Mesendoderm (in vitro differentiated cells): ENCODE measurements at regions not wholly inside any gene's neighbourhood (a gene's known extent, or its start where the extent isn't known, plus 50 kb on each side); places are given as distances from the start of the nearest gene placed in this dataset.

ENCODE experiments used
- DNase-seq: peaks from one replicate; pipeline ENCODE4 v3.0.0; 2013
- H2AK5ac ChIP-seq: 2 replicates; pipeline ENCODE4 v1.6.1; 2013; ENCODE audit warnings: low read length, inconsistent platforms
- H2BK120ac ChIP-seq: 2 replicates; pipeline ENCODE4 v1.6.1; 2013; ENCODE audit warnings: low read depth, mild to moderate bottlenecking, low read length, moderate library complexity, mixed read lengths
- H2BK15ac ChIP-seq: replicated peaks from 2 replicates; pipeline ENCODE4 v1.6.1; 2013; ENCODE audit warnings: low read depth, mild to moderate bottlenecking, moderate library complexity
- H2BK5ac ChIP-seq: 2 replicates; pipeline ENCODE4 v1.6.1; 2013; ENCODE audit warnings: low read length, inconsistent platforms
- H3K18ac ChIP-seq: 2 replicates; pipeline ENCODE4 v1.6.1; 2013; ENCODE audit warnings: mild to moderate bottlenecking, low read length, mixed read lengths
- H3K23ac ChIP-seq: one replicate; pipeline ENCODE4 v1.6.1; 2013; ENCODE audit warnings: low read length
- H3K27ac ChIP-seq: 2 replicates; pipeline ENCODE4 v1.5.1; 2013; ENCODE audit warnings: low read depth, mild to moderate bottlenecking, inconsistent platforms, low read length, moderate library complexity
- H3K27me3 ChIP-seq: 2 replicates; pipeline ENCODE4 v1.6.1; 2013; ENCODE audit warnings: low read length, control low read depth, mild to moderate bottlenecking, inconsistent platforms; ENCODE audit not compliant: insufficient read depth, poor library complexity
- H3K36me3 ChIP-seq: 2 replicates; pipeline ENCODE4 v1.6.1; 2013; ENCODE audit warnings: low read length, inconsistent platforms; ENCODE audit not compliant: control insufficient read depth, insufficient read depth
- H3K4ac ChIP-seq: one replicate; pipeline ENCODE4 v1.6.1; 2013; ENCODE audit warnings: low read depth, mild to moderate bottlenecking, low read length, moderate library complexity
- H3K4me1 ChIP-seq: 2 replicates; pipeline ENCODE4 v1.6.1; 2013; ENCODE audit warnings: low read depth, low read length, inconsistent platforms; ENCODE audit not compliant: control insufficient read depth
- H3K4me2 ChIP-seq: 2 replicates; pipeline ENCODE4 v1.6.1; 2013; ENCODE audit warnings: low read length
- H3K4me3 ChIP-seq: 2 replicates; pipeline ENCODE4 v1.5.1; 2013; ENCODE audit warnings: mild to moderate bottlenecking, low read length
- H3K56ac ChIP-seq: one replicate; pipeline ENCODE4 v1.6.1; 2013; ENCODE audit warnings: low read length
- H3K79me1 ChIP-seq: 2 replicates; pipeline ENCODE4 v1.6.1; 2013; ENCODE audit warnings: low read length, inconsistent platforms
- H3K79me2 ChIP-seq: 2 replicates; pipeline ENCODE4 v1.6.1; 2013; ENCODE audit warnings: mild to moderate bottlenecking, low read length; ENCODE audit not compliant: control insufficient read depth, insufficient read depth
- H3K9ac ChIP-seq: 2 replicates; pipeline ENCODE4 v1.6.1; 2013; ENCODE audit warnings: low read length, inconsistent platforms
- H4K5ac ChIP-seq: one replicate; pipeline ENCODE4 v1.6.1; 2013; ENCODE audit warnings: low read length
- H4K8ac ChIP-seq: one replicate; pipeline ENCODE4 v1.6.1; 2013; ENCODE audit warnings: low read depth, mild to moderate bottlenecking, control low read depth, low read length, moderate library complexity
- WGBS: extraction: QIAGEN DNeasy Blood & Tissue Kit; methylation state at CpG from one replicate; pipeline ENCODE4 v1.1.7; 2013; ENCODE audit warnings: low lambda C conversion rate, missing lambda C conversion rate; ENCODE audit not compliant: insufficient coverage; ENCODE audit errors: extremely low coverage; 5-methylcytosine and 5-hydroxymethylcytosine counted together

DNA sequence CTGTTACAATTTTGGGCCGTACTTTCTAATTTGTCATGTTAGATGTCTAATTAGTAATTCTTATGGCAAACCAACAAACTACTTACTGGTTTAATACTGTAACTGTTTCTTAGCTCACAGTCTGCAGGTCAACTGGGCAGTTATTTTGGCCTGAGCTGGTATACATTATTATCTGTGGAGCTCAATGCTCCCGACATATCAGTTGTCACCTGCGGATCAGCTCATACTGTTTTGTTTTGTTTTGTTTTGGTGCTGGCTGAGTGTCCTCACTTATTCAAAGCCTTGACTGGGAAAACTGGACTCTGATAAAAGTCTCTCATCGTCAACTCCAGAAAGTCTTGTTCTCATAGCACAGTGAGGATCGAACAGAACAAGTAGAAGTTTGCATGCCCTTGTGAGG, 1060.6 kb upstream of the CDH8 start:
- WGBS: no CpG with 5 or more reads among the region's 5 CpGs
- H4K5ac ChIP-seq: no peak overlapping the region
- H2BK15ac ChIP-seq: no peak overlapping the region
- no peak overlapping the region for H3K56ac ChIP-seq
- H3K23ac ChIP-seq: no peak overlapping the region
- H4K8ac ChIP-seq: no peak overlapping the region
- H2AK5ac ChIP-seq: no peak overlapping the region
- H3K4me1 ChIP-seq: no peaks in the 10 kb centered on the region
- no peaks in the 10 kb centered on the region for H3K36me3 ChIP-seq
- no peak overlapping the region for H3K18ac ChIP-seq
- no peak overlapping the region for H3K4me2 ChIP-seq
- no peaks in the 10 kb centered on the region for H3K27me3 ChIP-seq
- H3K79me2 ChIP-seq: no peaks in the 10 kb centered on the region
- H3K27ac ChIP-seq: no peak overlapping the region
- H2BK120ac ChIP-seq: no peak overlapping the region
- H3K79me1 ChIP-seq: no peaks in the 10 kb centered on the region
- no peak overlapping the region for H3K4ac ChIP-seq
- no peak overlapping the region for H3K4me3 ChIP-seq
- no peak for DNase-seq
- no peak overlapping the region for H2BK5ac ChIP-seq
- H3K9ac ChIP-seq: no peak overlapping the region

DNA sequence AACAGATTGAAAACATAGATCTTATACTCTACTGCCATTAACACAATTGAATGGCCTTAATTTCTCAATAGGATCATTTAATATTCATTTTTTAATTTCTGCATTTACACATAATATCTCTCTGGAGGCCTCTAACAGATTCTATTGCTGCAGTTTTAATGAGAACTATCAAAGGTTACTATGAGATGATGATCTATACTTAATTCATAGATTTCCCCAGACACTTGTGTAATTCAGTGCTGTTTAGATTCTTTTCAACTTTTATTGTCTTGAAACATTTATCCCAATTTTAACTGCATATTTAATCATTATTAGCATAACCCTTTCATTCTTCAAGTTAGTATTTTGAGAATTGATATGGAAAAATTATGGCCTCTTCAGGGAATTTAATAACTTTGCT, 1056.5 kb upstream of the CDH8 start:
- Histone ChIP-seq H4K8ac (no peak overlapping the region), H3K4me1 (no peaks in the 10 kb centered on the region), H3K4ac (no peak overlapping the region), H2BK5ac (no peak overlapping the region), H4K5ac (no peak overlapping the region), H3K56ac (no peak overlapping the region), H3K27ac (no peak overlapping the region), H2BK15ac (no peak overlapping the region), H3K79me2 (no peaks in the 10 kb centered on the region), H3K23ac (no peak overlapping the region), H3K18ac (no peak overlapping the region), H3K27me3 (no peaks in the 10 kb centered on the region), H3K4me2 (no peak overlapping the region), H3K9ac (no peak overlapping the region), H3K36me3 (no peaks in the 10 kb centered on the region), H3K79me1 (no peaks in the 10 kb centered on the region), H2BK120ac (no peak overlapping the region), H3K4me3 (no peak overlapping the region), H2AK5ac (no peak overlapping the region)
- DNase-seq: no peak

DNA sequence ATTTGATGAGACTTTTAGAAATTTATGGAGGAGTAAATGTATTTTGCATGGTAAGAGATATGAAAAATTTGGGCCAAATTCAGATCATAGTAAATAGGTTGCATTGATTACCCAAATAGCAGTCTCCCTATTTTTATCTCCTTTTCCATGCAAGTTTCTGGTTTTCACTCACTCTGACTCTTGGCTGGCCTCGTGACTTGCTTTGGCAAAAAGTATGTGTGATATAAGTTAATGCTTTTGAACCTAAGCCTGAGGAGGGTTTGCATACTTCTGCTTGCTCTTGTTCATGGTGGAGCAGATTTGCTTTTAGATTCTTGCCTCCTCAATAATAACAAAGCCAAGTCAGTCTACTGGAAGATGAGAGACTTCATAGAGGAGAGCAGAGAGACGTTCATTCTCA, 1045.9 kb upstream of the CDH8 start:
- no peak overlapping the region for H2BK5ac ChIP-seq
- no peak overlapping the region for H3K56ac ChIP-seq
- no peak for DNase-seq
- H4K5ac ChIP-seq: no peak overlapping the region
- no peaks in the 10 kb centered on the region for H3K79me1 ChIP-seq
- H3K36me3 ChIP-seq: no peaks in the 10 kb centered on the region
- H3K27me3 ChIP-seq: no peaks in the 10 kb centered on the region
- H2BK15ac ChIP-seq: no peak overlapping the region
- peak overlapping the region; percentile 39 for H4K8ac ChIP-seq
- no peak overlapping the region for H3K18ac ChIP-seq
- no peak overlapping the region for H3K4me2 ChIP-seq
- no peak overlapping the region for H2AK5ac ChIP-seq
- no peak overlapping the region for H3K4me3 ChIP-seq
- H3K4me1 ChIP-seq: no peaks in the 10 kb centered on the region
- no peak overlapping the region for H3K9ac ChIP-seq
- no peak overlapping the region for H2BK120ac ChIP-seq
- H3K27ac ChIP-seq: no peak overlapping the region
- H3K4ac ChIP-seq: no peak overlapping the region
- no CpG with 5 or more reads among the region's 2 CpGs for WGBS
- no peak overlapping the region for H3K23ac ChIP-seq
- H3K79me2 ChIP-seq: no peaks in the 10 kb centered on the region

DNA sequence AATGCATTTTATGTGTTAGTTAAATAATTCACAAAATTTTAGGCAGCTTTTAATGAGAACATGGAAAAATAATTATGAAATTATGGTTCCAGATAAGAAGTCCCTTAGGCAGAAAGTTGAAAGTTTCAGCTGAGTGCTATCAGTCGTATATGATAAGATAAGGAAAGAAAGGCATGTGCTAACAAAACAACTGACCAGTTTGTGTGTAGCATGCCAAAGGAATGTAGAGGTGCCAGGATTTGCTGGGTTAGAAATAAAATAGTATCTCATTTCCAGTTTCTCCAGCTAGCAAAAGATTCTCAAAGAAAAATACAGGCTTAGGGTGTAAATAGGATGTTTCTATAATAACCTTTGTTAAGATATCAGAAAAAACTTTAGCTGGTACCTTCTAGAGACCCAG, 1044.5 kb upstream of the CDH8 start:
- Histone ChIP-seq H4K5ac (no peak overlapping the region), H3K9ac (no peak overlapping the region), H2AK5ac (no peak overlapping the region), H3K18ac (no peak overlapping the region), H3K79me2 (no peaks in the 10 kb centered on the region), H3K4me1 (no peaks in the 10 kb centered on the region), H3K79me1 (no peaks in the 10 kb centered on the region), H2BK15ac (no peak overlapping the region), H2BK120ac (no peak overlapping the region), H3K36me3 (no peaks in the 10 kb centered on the region), H3K4me3 (no peak overlapping the region), H4K8ac (no peak overlapping the region), H3K23ac (no peak overlapping the region), H3K56ac (no peak overlapping the region), H3K27me3 (no peaks in the 10 kb centered on the region), H2BK5ac (no peak overlapping the region), H3K4ac (no peak overlapping the region), H3K27ac (no peak overlapping the region), H3K4me2 (no peak overlapping the region)
- peak; percentile 72 for DNase-seq
- WGBS: no CpG with 5 or more reads among the region's 1 CpG

DNA sequence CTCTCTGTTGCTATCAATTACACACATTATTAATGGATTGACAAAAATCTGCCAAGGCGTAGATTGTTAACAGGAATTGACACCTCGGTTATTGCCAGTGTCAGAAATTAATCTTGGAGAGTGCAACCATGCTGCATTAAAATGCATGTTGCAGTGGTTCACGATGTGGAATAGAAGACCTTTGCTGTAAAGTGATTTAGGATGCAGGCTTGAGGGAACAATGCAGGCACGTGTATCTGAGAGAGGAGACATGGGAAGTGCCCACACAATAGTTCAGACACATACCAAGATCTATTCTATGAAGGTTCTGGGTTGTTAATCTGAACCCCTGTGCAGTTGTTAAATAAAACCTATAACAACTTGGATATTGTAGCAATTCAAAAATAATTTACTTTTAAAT, 1032.8 kb upstream of the CDH8 start:
- Histone ChIP-seq H3K4me2 (no peak overlapping the region), H3K4me1 (no peaks in the 10 kb centered on the region), H2BK15ac (no peak overlapping the region)

DNA sequence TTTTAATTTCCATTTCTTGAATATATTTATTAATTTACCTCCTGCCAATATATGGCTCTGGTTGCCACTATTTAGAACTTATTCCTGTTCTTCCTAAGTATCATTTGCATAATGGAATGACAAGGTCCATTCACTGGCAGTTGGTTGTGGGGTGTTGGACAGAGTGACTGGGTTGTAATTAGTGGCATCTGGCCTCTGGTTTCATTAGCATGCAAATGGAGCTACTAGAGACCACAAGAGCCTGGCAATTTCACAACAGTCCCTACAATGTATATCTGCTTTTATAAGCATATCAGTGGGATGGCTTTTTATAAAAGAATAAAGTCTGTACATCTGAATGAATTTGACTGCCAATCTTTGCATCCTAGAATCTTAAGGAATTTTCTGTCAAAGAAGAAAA, 1030.9 kb upstream of the CDH8 start:
- Histone ChIP-seq H3K23ac (no peak overlapping the region), H2BK120ac (no peak overlapping the region), H3K4me2 (no peak overlapping the region), H3K9ac (no peak overlapping the region), H2BK15ac (no peak overlapping the region), H3K27me3 (no peaks in the 10 kb centered on the region), H3K4me1 (no peaks in the 10 kb centered on the region), H3K27ac (no peak overlapping the region), H4K8ac (no peak overlapping the region), H2AK5ac (no peak overlapping the region), H3K4ac (no peak overlapping the region), H4K5ac (no peak overlapping the region), H3K56ac (no peak overlapping the region), H3K36me3 (no peaks in the 10 kb centered on the region), H2BK5ac (no peak overlapping the region), H3K79me1 (no peaks in the 10 kb centered on the region), H3K79me2 (no peaks in the 10 kb centered on the region), H3K4me3 (no peak overlapping the region), H3K18ac (no peak overlapping the region)
- DNase-seq: peak; percentile 47

More for the DNA sequence above, 1032.8 kb upstream of the CDH8 start:
- no peaks in the 10 kb centered on the region for H3K79me1 ChIP-seq
- H4K5ac ChIP-seq: no peak overlapping the region
- no peak overlapping the region for H3K4ac ChIP-seq
- H3K56ac ChIP-seq: no peak overlapping the region
- H3K79me2 ChIP-seq: no peaks in the 10 kb centered on the region
- H3K27ac ChIP-seq: no peak overlapping the region
- no peak overlapping the region for H3K9ac ChIP-seq
- H2BK120ac ChIP-seq: no peak overlapping the region
- WGBS: no CpG with 5 or more reads among the region's 4 CpGs
- H3K23ac ChIP-seq: no peak overlapping the region
- no peak overlapping the region for H3K18ac ChIP-seq
- H3K27me3 ChIP-seq: no peaks in the 10 kb centered on the region
- H4K8ac ChIP-seq: no peak overlapping the region
- H2AK5ac ChIP-seq: no peak overlapping the region
- H3K4me3 ChIP-seq: no peak overlapping the region
- H2BK5ac ChIP-seq: no peak overlapping the region
- DNase-seq: no peak
- H3K36me3 ChIP-seq: no peaks in the 10 kb centered on the region
